Smooth muscle cell (in vitro differentiated cells): ENCODE measurements at regions not wholly inside any gene's neighbourhood (a gene's known extent, or its start where the extent isn't known, plus 50 kb on each side); places are given as distances from the start of the nearest gene placed in this dataset.

Experiments used
- DNase-seq: peaks from one replicate; lab custom pipeline; 2025; ENCODE audit not compliant: unreplicated experiment; lab: John Stamatoyannopoulos, UW
- H2AFZ ChIP-seq: fragments of 200-600 bp; sonication (generic); 2 replicates; pipeline ENCODE4 v1.6.0; 2016; ENCODE audit warnings: antibody characterized with exemption, low read depth, mild to moderate bottlenecking
- H3F3A ChIP-seq: fragments of 200-600 bp; sonication (generic); 2 replicates; pipeline ENCODE4 v1.6.0; 2017; ENCODE audit warnings: antibody characterized with exemption, low read depth
- H3K27ac ChIP-seq: fragments of 200-600 bp; sonication (generic); 2 replicates; pipeline ENCODE4 v1.5.1; 2016; ENCODE audit warnings: low read depth, mild to moderate bottlenecking
- H3K27me3 ChIP-seq: fragments of 200-600 bp; sonication (generic); 2 replicates; pipeline ENCODE4 v1.6.1; 2016; ENCODE audit warnings: low read depth, mild to moderate bottlenecking
- H3K36me3 ChIP-seq: fragments of 200-600 bp; sonication (generic); 2 replicates; pipeline ENCODE4 v1.5.1; 2016; ENCODE audit warnings: low read depth
- H3K4me1 ChIP-seq: fragments of 200-600 bp; sonication (generic); 2 replicates; pipeline ENCODE4 v1.5.1; 2016; ENCODE audit warnings: low read depth
- H3K4me2 ChIP-seq: fragments of 200-600 bp; sonication (generic); 2 replicates; pipeline ENCODE4 v1.6.0; 2016; ENCODE audit warnings: mild to moderate bottlenecking
- H3K4me3 ChIP-seq: fragments of 200-600 bp; sonication (generic); 2 replicates; pipeline ENCODE4 v1.5.1; 2016; ENCODE audit warnings: mild to moderate bottlenecking
- H3K79me2 ChIP-seq: fragments of 200-600 bp; sonication (generic); 2 replicates; pipeline ENCODE4 v1.6.0; 2016; ENCODE audit warnings: low read depth, mild to moderate bottlenecking
- H3K9ac ChIP-seq: fragments of 200-600 bp; sonication (generic); 2 replicates; pipeline ENCODE4 v1.6.0; 2016; ENCODE audit warnings: low read depth
- H3K9me3 ChIP-seq: fragments of 200-600 bp; sonication (generic); replicated peaks from 2 replicates; pipeline ENCODE4 v1.5.1; 2016; ENCODE audit warnings: low read depth
- H4K20me1 ChIP-seq: fragments of 200-600 bp; sonication (generic); 2 replicates; pipeline ENCODE4 v1.6.0; 2016; ENCODE audit warnings: low read depth
- CTCF ChIP-seq: fragments of 200-600 bp; sonication (generic); IDR thresholded peaks from 2 replicates; pipeline ENCODE4 v1.5.1; 2017; ENCODE audit warnings: borderline replicate concordance, mild to moderate bottlenecking, antibody characterized with exemption; ENCODE audit not compliant: insufficient read depth, poor library complexity, severe bottlenecking
- WGBS: methylation state at CpG from one replicate; pipeline ENCODE4 v1.1.7; 2016; ENCODE audit warnings: low lambda C conversion rate; 5-methylcytosine and 5-hydroxymethylcytosine counted together

GRCh38 chr6:37560737-37561103, 61.0 kb upstream of the CCDC167 start:
- H3K27ac ChIP-seq = no peak overlapping the region
- no peak overlapping the region for H2AFZ ChIP-seq
- no peak overlapping the region for H3K4me3 ChIP-seq
- 95% methylated on average over 3 of the region's 3 CpGs for WGBS
- peaks cover 40% of the 10 kb centered on the region for H3K4me1 ChIP-seq
- H3K36me3 ChIP-seq = no peaks in the 10 kb centered on the region
- H3K4me2 ChIP-seq = no peak overlapping the region
- TF ChIP-seq CTCF = no peak
- no peaks in the 10 kb centered on the region for H3K79me2 ChIP-seq
- no peak overlapping the region for H3K9ac ChIP-seq
- peaks cover 10% of the 10 kb centered on the region for H3K27me3 ChIP-seq
- no peaks in the 10 kb centered on the region for H4K20me1 ChIP-seq
- H3F3A ChIP-seq = no peaks in the 10 kb centered on the region
- H3K9me3 ChIP-seq = no peaks in the 10 kb centered on the region
- DNase-seq = no peak

- no peak overlapping the region for H3K9ac ChIP-seq
- no peaks in the 10 kb centered on the region for H3K36me3 ChIP-seq
- TF ChIP-seq CTCF = no peak
- H3K79me2 ChIP-seq = no peaks in the 10 kb centered on the region
- H3K9me3 ChIP-seq = no peaks in the 10 kb centered on the region
- no peak overlapping the region for H3K4me3 ChIP-seq
- H3K27ac ChIP-seq = no peak overlapping the region
- H3F3A ChIP-seq = no peaks in the 10 kb centered on the region
- H3K27me3 ChIP-seq = no peaks in the 10 kb centered on the region
- H2AFZ ChIP-seq = no peak overlapping the region
- 74% methylated on average over 4 of the region's 4 CpGs for WGBS
- H4K20me1 ChIP-seq = no peaks in the 10 kb centered on the region
- DNase-seq = no peak
- H3K4me1 ChIP-seq = peaks cover 35% of the 10 kb centered on the region
- H3K4me2 ChIP-seq = no peak overlapping the region
These were observed 59.8 kb upstream of the CCDC167 start for GRCh38 chr6:37559501-37559900.

- TF ChIP-seq CTCF = no peak
- Histone ChIP-seq H2AFZ (no peak overlapping the region), H4K20me1 (no peaks in the 10 kb centered on the region), H3K9ac (no peak overlapping the region), H3K4me2 (no peak overlapping the region), H3K79me2 (no peaks in the 10 kb centered on the region), H3K4me1 (peaks cover 35% of the 10 kb centered on the region), H3K36me3 (no peaks in the 10 kb centered on the region), H3K27ac (no peak overlapping the region), H3K9me3 (no peaks in the 10 kb centered on the region), H3K27me3 (no peaks in the 10 kb centered on the region), H3K4me3 (no peak overlapping the region), H3F3A (no peaks in the 10 kb centered on the region)
- WGBS = 83% methylated on average over 6 of the region's 6 CpGs
- DNase-seq = no peak
These were observed 59.4 kb upstream of the CCDC167 start for GRCh38 chr6:37559050-37559449.

GRCh38 chr6:37558646-37559045, 59.0 kb upstream of the CCDC167 start:
- TF ChIP-seq CTCF = no peak
- no peaks in the 10 kb centered on the region for H3K36me3 ChIP-seq
- no peak for DNase-seq
- H3K9me3 ChIP-seq = no peaks in the 10 kb centered on the region
- no peak overlapping the region for H3K4me3 ChIP-seq
- WGBS = 93% methylated on average over 14 of the region's 14 CpGs
- H3K27ac ChIP-seq = no peak overlapping the region
- H2AFZ ChIP-seq = no peak overlapping the region
- no peak overlapping the region for H3K4me2 ChIP-seq
- H3K9ac ChIP-seq = no peak overlapping the region
- no peaks in the 10 kb centered on the region for H3K79me2 ChIP-seq
- no peaks in the 10 kb centered on the region for H3F3A ChIP-seq
- no peaks in the 10 kb centered on the region for H4K20me1 ChIP-seq
- peaks cover 34% of the 10 kb centered on the region for H3K4me1 ChIP-seq
- H3K27me3 ChIP-seq = no peaks in the 10 kb centered on the region
